Cardiac muscle cell (in vitro differentiated cells and primary cell): ENCODE measurements at regions not wholly inside any gene's neighbourhood (a gene's known extent, or its start where the extent isn't known, plus 50 kb on each side); places are given as distances from the start of the nearest gene placed in this dataset.

ENCODE experiments used
- DNase-seq, 2 donors: peaks; one replicate each; pipeline versions ENCODE4 v3.0.0 to v3.0.0-alpha.2; 2010 to 2017; ENCODE audit warnings: low read depth in 1 of 2, low spot score in 1 of 2
- H3K27ac ChIP-seq: fragments of 200-600 bp; sonication (generic); 2 replicates; pipeline ENCODE4 v1.5.1; 2016
- H3K27me3 ChIP-seq: fragments of 200-600 bp; sonication (generic); 2 replicates; pipeline ENCODE4 v1.6.0; 2016; ENCODE audit warnings: control low read depth
- H3K36me3 ChIP-seq: fragments of 200-600 bp; sonication (generic); 2 replicates; pipeline ENCODE4 v1.5.1; 2016; ENCODE audit warnings: control low read depth
- H3K4me1 ChIP-seq: fragments of 200-600 bp; sonication (generic); 2 replicates; pipeline ENCODE4 v1.8.1; 2017; ENCODE audit warnings: low read depth, mild to moderate bottlenecking, mixed run types
- H3K4me3 ChIP-seq: fragments of 200-600 bp; sonication (generic); 2 replicates; pipeline ENCODE4 v1.5.1; 2016; ENCODE audit warnings: mild to moderate bottlenecking
- H3K9me3 ChIP-seq: fragments of 200-600 bp; sonication (generic); 2 replicates; pipeline ENCODE4 v1.5.1; 2017; ENCODE audit warnings: low read depth, mild to moderate bottlenecking, control low read depth
- CTCF ChIP-seq: IDR thresholded peaks from 2 replicates; pipeline ENCODE4 v1.5.1; 2012; ENCODE audit warnings: low read depth, mild to moderate bottlenecking, low read length

- no peaks in the 10 kb centered on the region for H3K9me3 ChIP-seq
- H3K4me1 ChIP-seq, result no peaks in the 10 kb centered on the region
- H3K36me3 ChIP-seq, result no peaks in the 10 kb centered on the region
- no peaks in the 10 kb centered on the region for H3K27me3 ChIP-seq
- no peak for DNase-seq
- H3K27ac ChIP-seq, result no peak overlapping the region
- H3K4me3 ChIP-seq, result no peak overlapping the region
- no peak for TF ChIP-seq CTCF
Observed at GRCh38 chr3:14297305-14297704, 105.1 kb upstream of the SLC6A6 start.

GRCh38 chr3:14297784-14298236 is 104.6 kb upstream of the SLC6A6 start:
- no peak for TF ChIP-seq CTCF
- Histone ChIP-seq H3K27ac (no peak overlapping the region), H3K4me3 (no peak overlapping the region), H3K4me1 (no peaks in the 10 kb centered on the region), H3K9me3 (no peaks in the 10 kb centered on the region), H3K27me3 (no peaks in the 10 kb centered on the region), H3K36me3 (no peaks in the 10 kb centered on the region)
- peak in 1 of 2 donors; percentile 57 for DNase-seq

GRCh38 chr3:14298442-14298841 is 104.0 kb upstream of the SLC6A6 start:
- H3K9me3 ChIP-seq, result no peaks in the 10 kb centered on the region
- TF ChIP-seq CTCF, result no peak
- no peak overlapping the region for H3K27ac ChIP-seq
- H3K27me3 ChIP-seq, result no peaks in the 10 kb centered on the region
- H3K4me3 ChIP-seq, result no peak overlapping the region
- no peaks in the 10 kb centered on the region for H3K36me3 ChIP-seq
- H3K4me1 ChIP-seq, result no peaks in the 10 kb centered on the region
- no peak for DNase-seq

- no peak for DNase-seq
- Histone ChIP-seq H3K4me3 (no peak overlapping the region), H3K36me3 (no peaks in the 10 kb centered on the region), H3K27me3 (no peaks in the 10 kb centered on the region), H3K9me3 (no peaks in the 10 kb centered on the region), H3K4me1 (no peaks in the 10 kb centered on the region), H3K27ac (no peak overlapping the region)
- no peak for TF ChIP-seq CTCF
Observed at GRCh38 chr3:14298991-14299555, 103.3 kb upstream of the SLC6A6 start.

- Histone ChIP-seq H3K27me3 (no peaks in the 10 kb centered on the region), H3K4me1 (no peaks in the 10 kb centered on the region), H3K9me3 (no peaks in the 10 kb centered on the region), H3K36me3 (no peaks in the 10 kb centered on the region), H3K4me3 (no peak overlapping the region), H3K27ac (no peak overlapping the region)
- DNase-seq, result no peak
- TF ChIP-seq CTCF, result no peak
Observed at GRCh38 chr3:14299767-14300166, 102.6 kb upstream of the SLC6A6 start.
